ENCODE measurements at regions not wholly inside any gene's neighbourhood (a gene's known extent, or its start where the extent isn't known, plus 50 kb on each side); places are given as distances from the start of the nearest gene placed in this dataset.

GRCh38 chr1:213523781-213524398 lies 463.9 kb upstream of the PROX1 start:
- TF ChIP-seq EZH2 (IDR thresholded peaks at IDR 0.05; ENCODE audit: borderline replicate concordance) (no peak), CTCF (IDR thresholded peaks at IDR 0.05; ENCODE audit: poor library complexity) (no peak), EZH2phosphoT487 (IDR thresholded peaks at IDR 0.05; ENCODE audit: low read depth, severe bottlenecking, unreplicated experiment) (no peak)
- no peaks in the 10 kb centered on the region for H4K20me1 ChIP-seq (ENCODE audit: insufficient read depth, poor library complexity, severe bottlenecking)
- whole genome bisulfite sequencing (ENCODE audit: low lambda C conversion rate, missing lambda C conversion rate): 56% methylated on average over 10 of the region's 10 CpGs
- H3K4me3 ChIP-seq: no peak overlapping the region
- no peak overlapping the region for H2AFZ ChIP-seq
- H3K4me2 ChIP-seq: no peak overlapping the region
- no peaks in the 10 kb centered on the region for H3K9me3 ChIP-seq (ENCODE audit: low read depth)
- no peak overlapping the region for H3K27ac ChIP-seq
- H3K79me2 ChIP-seq: no peaks in the 10 kb centered on the region
- no peak for DNase-seq (ENCODE audit: low spot score)
- no peaks in the 10 kb centered on the region for H3K27me3 ChIP-seq
- H3K4me1 ChIP-seq (ENCODE audit: insufficient read depth): peaks cover under 1% of the 10 kb centered on the region
- no peaks in the 10 kb centered on the region for H3K9me2 ChIP-seq (replicated peaks; ENCODE audit: insufficient read depth)
- no peaks in the 10 kb centered on the region for H3K36me3 ChIP-seq (replicated peaks; ENCODE audit: insufficient read depth, low read depth)

- Histone ChIP-seq H3K4me3 (no peak overlapping the region), H3K27me3 (no peaks in the 10 kb centered on the region), H3K27ac (no peak overlapping the region), H4K20me1 (ENCODE audit: insufficient read depth, poor library complexity, severe bottlenecking) (no peaks in the 10 kb centered on the region), H2AFZ (no peak overlapping the region), H3K4me2 (no peak overlapping the region), H3K9me2 (replicated peaks; ENCODE audit: insufficient read depth) (no peaks in the 10 kb centered on the region), H3K4me1 (ENCODE audit: insufficient read depth) (no peaks in the 10 kb centered on the region), H3K79me2 (no peaks in the 10 kb centered on the region), H3K36me3 (replicated peaks; ENCODE audit: insufficient read depth, low read depth) (no peaks in the 10 kb centered on the region), H3K9me3 (ENCODE audit: low read depth) (no peaks in the 10 kb centered on the region)
- no peak for DNase-seq (ENCODE audit: low spot score)
- WGBS (ENCODE audit: low lambda C conversion rate, missing lambda C conversion rate): 96% methylated on average over 4 of the region's 4 CpGs
- no peak for TF ChIP-seq EZH2 (IDR thresholded peaks at IDR 0.05; ENCODE audit: borderline replicate concordance)
- no peak for TF ChIP-seq EZH2phosphoT487 (IDR thresholded peaks at IDR 0.05; ENCODE audit: low read depth, severe bottlenecking, unreplicated experiment)
- TF ChIP-seq CTCF (IDR thresholded peaks at IDR 0.05; ENCODE audit: poor library complexity): no peak
These were observed 461.5 kb upstream of the PROX1 start for GRCh38 chr1:213526306-213526705.

- no peak overlapping the region for H3K4me2 ChIP-seq
- no peaks in the 10 kb centered on the region for H3K9me3 ChIP-seq (ENCODE audit: low read depth)
- H3K36me3 ChIP-seq (replicated peaks; ENCODE audit: insufficient read depth, low read depth): no peaks in the 10 kb centered on the region
- H3K27me3 ChIP-seq: no peaks in the 10 kb centered on the region
- no peak overlapping the region for H2AFZ ChIP-seq
- H3K9me2 ChIP-seq (replicated peaks; ENCODE audit: insufficient read depth): no peaks in the 10 kb centered on the region
- 74% methylated on average over 4 of the region's 4 CpGs for WGBS (ENCODE audit: low lambda C conversion rate, missing lambda C conversion rate)
- no peaks in the 10 kb centered on the region for H3K79me2 ChIP-seq
- TF ChIP-seq CTCF (IDR thresholded peaks at IDR 0.05; ENCODE audit: poor library complexity) (no peak), EZH2phosphoT487 (IDR thresholded peaks at IDR 0.05; ENCODE audit: low read depth, severe bottlenecking, unreplicated experiment) (no peak), EZH2 (IDR thresholded peaks at IDR 0.05; ENCODE audit: borderline replicate concordance) (no peak)
- no peak overlapping the region for H3K4me3 ChIP-seq
- no peaks in the 10 kb centered on the region for H4K20me1 ChIP-seq (ENCODE audit: insufficient read depth, poor library complexity, severe bottlenecking)
- no peak overlapping the region for H3K27ac ChIP-seq
- no peak for DNase-seq (ENCODE audit: low spot score)
- no peaks in the 10 kb centered on the region for H3K4me1 ChIP-seq (ENCODE audit: insufficient read depth)
These were observed 457.0 kb upstream of the PROX1 start for GRCh38 chr1:213530611-213531320.

All from hepatocyte (in vitro differentiated cells).